ENCODE measurements at regions not wholly inside any gene's neighbourhood (a gene's known extent, or its start where the extent isn't known, plus 50 kb on each side); places are given as distances from the start of the nearest gene placed in this dataset.

DNA sequence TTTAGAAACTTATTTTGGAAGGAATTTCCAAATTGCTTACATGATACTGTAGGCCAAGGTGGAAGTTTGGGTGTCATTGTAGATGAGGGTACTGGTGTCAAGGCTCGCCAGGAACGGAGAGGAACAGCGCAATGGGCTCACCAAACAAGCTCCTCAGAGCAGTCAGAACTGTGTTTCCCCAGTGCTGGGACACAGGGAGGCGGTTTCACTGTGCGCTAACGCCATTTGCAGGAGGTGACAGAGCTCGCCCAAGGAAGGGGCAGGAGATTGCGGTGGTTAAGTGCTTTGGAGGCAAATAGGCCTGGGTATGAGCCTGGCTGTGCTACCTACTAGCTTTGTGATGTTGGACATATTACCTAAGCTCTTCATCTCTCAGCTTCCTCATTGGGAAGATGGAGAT lies 57.3 kb downstream of the HHEX start:
- TF ChIP-seq GATA3 (IDR thresholded peaks at IDR 0.05; ENCODE audit: low read depth, low read length) (no peak), GATA2 (IDR thresholded peaks at IDR 0.05; ENCODE audit: low read depth, low read length) (no peak)

DNA sequence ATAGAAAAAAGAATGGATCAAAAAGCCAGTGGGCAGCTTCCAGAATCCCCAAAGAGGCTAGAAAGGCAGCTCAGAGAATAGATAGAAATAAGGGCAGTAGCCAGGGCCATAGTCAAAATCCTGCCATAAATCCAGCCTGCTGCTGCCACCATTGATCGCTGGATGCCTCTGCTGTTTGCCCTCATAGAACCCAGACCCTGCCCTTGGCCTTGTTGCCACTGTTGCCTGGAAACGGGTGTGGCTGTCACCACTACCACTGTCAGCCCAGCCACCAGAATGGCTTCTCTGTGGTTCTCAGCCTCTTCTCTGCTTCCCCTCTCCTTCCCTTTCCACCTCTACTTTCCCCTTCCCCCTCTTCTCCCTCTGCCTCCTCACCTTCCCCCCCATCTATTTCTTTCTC lies 57.8 kb downstream of the HHEX start:
- TF ChIP-seq GATA3 (IDR thresholded peaks at IDR 0.05; ENCODE audit: low read depth, low read length) (no peak), GATA2 (IDR thresholded peaks at IDR 0.05; ENCODE audit: low read depth, low read length) (no peak)

DNA sequence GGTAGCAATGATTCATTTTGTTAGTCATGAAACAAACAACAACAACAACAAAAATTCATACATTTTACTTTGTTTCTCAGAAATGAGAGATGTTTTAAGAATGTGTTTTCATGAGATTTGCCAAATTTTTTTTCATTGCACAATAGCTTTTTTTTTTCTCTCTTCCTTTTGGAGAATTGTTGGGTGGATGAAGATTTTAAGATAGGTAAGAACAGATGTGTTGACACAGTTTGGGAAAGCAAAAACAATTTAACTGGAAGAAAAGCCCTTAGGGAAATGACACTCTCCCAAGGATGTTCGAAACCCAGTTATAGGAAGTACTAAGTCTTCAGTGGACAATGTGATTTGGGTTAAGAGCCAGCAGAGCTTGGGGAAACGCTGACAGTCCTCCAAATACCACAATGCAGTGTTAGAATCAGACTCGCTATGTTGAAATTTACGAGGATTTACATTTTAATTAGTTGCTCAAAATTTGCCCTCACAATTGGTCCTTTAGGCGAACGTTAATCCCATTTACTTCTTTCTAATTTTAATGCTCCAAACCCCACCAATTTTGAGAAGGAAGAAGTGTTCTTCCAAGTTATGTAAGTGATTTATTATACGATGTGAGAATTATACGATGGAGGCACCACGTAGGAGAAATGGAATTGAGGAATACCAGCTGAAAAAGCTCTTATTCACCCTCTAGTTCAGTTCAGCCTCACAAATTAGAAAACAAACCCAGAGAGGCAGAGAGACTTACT lies 61.2 kb downstream of the HHEX start:
- TF ChIP-seq GATA2 (IDR thresholded peaks at IDR 0.05; ENCODE audit: low read depth, low read length) (no peak), GATA3 (IDR thresholded peaks at IDR 0.05; ENCODE audit: low read depth, low read length) (no peak)

GRCh38 chr10:92751534-92751811 lies 61.7 kb downstream of the HHEX start:
- no peak for TF ChIP-seq GATA2 (IDR thresholded peaks at IDR 0.05; ENCODE audit: low read depth, low read length)
- no peak for TF ChIP-seq GATA3 (IDR thresholded peaks at IDR 0.05; ENCODE audit: low read depth, low read length)

GRCh38 chr10:92751827-92752226 lies 62.1 kb downstream of the HHEX start:
- TF ChIP-seq GATA2 (IDR thresholded peaks at IDR 0.05; ENCODE audit: low read depth, low read length) (no peak), GATA3 (IDR thresholded peaks at IDR 0.05; ENCODE audit: low read depth, low read length) (no peak)

- TF ChIP-seq GATA2 (IDR thresholded peaks at IDR 0.05; ENCODE audit: low read depth, low read length) (no peak), GATA3 (IDR thresholded peaks at IDR 0.05; ENCODE audit: low read depth, low read length) (no peak)
These were observed 64.1 kb downstream of the HHEX start for GRCh38 chr10:92753865-92754264.

DNA sequence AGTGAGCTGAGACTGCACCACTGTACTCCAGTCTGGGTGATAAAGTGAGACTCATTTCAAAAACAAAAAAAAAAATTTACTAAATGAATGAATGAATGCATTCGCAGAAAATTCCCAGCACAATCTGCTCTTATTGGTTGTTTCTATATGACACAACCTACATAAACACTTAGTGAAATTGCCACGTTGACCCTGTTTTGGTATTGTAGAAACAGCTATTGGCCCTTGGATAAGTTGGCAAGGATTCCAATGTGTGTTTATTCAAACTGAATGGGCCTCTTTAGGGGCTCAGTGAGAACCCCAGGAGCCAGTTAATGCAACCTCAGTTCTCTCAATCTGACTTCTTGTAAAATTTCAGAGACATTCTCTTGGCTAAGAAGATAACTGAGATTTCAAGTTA lies 66.0 kb downstream of the HHEX start:
- TF ChIP-seq GATA3 (IDR thresholded peaks at IDR 0.05; ENCODE audit: low read depth, low read length), result no peak
- TF ChIP-seq GATA2 (IDR thresholded peaks at IDR 0.05; ENCODE audit: low read depth, low read length), result no peak

DNA sequence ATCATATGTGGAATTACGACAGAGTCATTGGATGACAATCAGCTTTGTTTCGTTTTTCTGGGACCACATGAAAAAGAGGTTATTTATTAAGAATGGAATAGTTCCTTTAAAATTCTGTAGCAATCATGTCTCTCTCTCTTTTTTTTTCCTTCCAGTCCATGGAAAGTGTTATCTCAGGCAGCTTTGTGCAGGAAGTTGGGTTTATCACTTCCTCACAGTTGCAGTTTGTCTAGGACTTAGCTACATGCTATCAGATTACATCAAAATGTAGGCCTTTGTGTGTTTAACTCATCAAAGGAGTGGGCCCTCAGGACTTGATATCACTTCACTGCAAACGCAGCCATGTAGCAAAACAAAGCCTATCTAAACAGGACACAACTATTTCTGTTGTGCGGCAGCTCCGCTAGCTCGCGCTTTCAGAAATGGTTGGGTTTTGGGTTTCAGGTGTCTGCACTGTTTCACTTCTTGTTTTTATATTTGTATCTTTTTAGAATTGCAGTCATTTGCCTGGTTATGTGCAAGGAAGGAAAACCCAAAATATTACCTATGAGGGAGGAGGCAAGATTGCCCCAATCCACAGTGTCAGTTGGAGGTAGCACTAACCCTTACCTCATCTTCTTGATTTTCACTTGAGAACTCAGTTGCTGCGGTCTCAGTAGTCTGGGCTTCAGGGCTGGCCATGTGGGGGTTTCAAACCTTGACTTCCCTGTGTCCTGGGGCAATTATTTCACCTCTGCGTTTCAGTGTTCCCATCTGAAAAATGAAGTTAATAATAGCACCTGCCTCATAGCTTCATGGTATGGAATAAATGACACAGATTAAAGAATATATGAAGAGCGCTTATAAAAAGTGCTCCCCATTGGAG lies 66.7 kb downstream of the HHEX start:
- TF ChIP-seq GATA2 (IDR thresholded peaks at IDR 0.05; ENCODE audit: low read depth, low read length), result no peak
- TF ChIP-seq GATA3 (IDR thresholded peaks at IDR 0.05; ENCODE audit: low read depth, low read length), result no peak

DNA sequence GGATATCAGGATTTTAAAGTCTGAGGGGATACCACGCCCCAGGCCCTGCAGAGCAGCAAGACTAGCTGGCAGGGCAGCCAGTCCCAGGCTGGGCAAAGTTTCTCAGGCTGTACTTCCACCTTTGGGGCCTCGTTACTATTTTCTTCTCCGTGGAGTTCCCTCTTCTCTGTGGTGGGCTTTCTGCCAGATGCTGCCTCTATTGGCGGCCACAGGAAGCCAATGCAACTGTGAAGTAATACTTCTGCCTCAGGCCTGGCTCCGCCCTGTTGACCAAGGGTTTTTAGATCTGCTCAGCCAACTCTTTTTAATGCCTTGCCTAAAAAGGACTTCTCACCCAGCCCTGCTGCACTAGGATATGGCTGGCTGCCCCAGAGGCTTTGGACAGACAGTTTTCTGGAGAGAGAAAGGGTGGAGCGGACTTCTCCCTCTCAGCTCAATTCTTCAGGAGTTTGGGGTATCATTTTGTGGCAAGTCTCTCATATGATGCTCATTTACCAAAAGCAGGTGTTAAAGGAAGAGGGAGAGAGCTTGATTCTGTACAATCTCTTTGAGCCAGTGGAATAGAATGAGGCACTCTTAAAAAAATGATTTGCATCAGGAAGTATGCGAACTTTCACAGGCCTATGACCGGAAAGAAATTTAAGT lies 67.4 kb downstream of the HHEX start:
- TF ChIP-seq GATA3 (IDR thresholded peaks at IDR 0.05; ENCODE audit: low read depth, low read length) (no peak), GATA2 (IDR thresholded peaks at IDR 0.05; ENCODE audit: low read depth, low read length) (no peak)

DNA sequence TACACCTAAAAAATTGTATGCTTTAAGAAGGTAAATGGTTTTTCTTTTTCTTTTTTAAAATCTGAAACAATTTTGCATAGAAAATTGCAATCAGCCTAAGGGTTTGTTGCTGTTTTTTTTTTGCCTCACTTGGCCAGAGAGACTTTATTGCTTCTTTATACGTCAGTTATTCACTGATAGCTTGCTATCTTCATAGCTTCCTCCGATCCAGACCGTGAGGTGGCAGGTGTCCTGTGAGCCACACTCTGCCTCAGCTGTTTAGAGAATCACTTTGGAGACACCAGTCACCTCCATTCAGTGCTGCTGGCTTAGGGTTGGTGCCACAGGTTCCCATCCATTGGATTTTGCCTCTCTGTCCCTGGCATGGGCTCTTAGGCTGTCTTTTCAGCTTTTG lies 68.0 kb downstream of the HHEX start:
- TF ChIP-seq GATA3 (IDR thresholded peaks at IDR 0.05; ENCODE audit: low read depth, low read length), result no peak

DNA sequence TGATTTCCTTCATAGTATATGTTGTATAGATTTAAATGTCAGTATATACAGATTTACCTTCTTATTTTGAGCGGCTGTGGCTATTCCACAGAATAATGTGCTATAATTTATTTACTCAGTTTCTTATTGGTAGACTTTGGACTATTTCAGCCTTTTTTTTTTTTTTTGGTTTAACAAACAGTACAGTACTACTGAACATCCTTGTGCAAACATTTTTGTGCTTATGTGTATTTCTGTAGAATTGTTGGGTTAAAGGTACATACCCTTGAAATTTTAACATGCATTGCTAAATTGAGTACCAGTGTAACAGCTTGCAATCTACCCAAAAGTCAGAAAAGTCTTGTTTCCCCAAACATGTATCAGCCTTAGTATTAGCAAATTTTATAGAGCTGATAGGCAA lies 68.8 kb downstream of the HHEX start:
- TF ChIP-seq GATA3 (IDR thresholded peaks at IDR 0.05; ENCODE audit: low read depth, low read length) (no peak), GATA2 (IDR thresholded peaks at IDR 0.05; ENCODE audit: low read depth, low read length) (no peak)

- TF ChIP-seq GATA3 (IDR thresholded peaks at IDR 0.05; ENCODE audit: low read depth, low read length) (no peak), GATA2 (IDR thresholded peaks at IDR 0.05; ENCODE audit: low read depth, low read length) (no peak)
These were observed 70.9 kb downstream of the HHEX start for GRCh38 chr10:92760609-92761008.

DNA sequence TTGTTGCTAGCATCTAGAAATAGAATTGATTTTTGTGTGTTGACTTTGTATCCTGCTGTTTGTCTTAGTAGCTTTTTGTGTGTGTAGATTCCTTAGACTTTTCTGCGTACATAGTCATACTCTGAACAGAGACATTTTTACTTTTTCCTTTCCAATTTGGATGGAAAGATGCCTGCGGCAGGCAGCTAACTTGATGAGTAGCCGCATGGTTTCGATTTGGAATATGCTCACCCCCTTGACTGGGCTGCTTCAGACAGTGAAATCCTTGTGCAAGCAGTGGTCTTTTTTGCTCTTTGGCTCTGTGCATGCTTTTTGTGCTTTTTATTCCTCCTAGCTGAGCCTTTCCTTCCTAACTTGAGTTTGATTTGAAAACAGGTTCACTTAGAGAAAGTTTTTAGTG lies 71.8 kb downstream of the HHEX start:
- no peak for TF ChIP-seq GATA3 (IDR thresholded peaks at IDR 0.05; ENCODE audit: low read depth, low read length)
- TF ChIP-seq GATA2 (IDR thresholded peaks at IDR 0.05; ENCODE audit: low read depth, low read length), result no peak

- TF ChIP-seq GATA3 (IDR thresholded peaks at IDR 0.05; ENCODE audit: low read depth, low read length), result peak; percentile 68
- peak; percentile 65; the same call in 1 of the 2 replicates for TF ChIP-seq GATA2 (IDR thresholded peaks at IDR 0.05; ENCODE audit: low read depth, low read length)
These were observed 73.9 kb downstream of the HHEX start for GRCh38 chr10:92763634-92764155.
